ENCODE measurements at regions not wholly inside any gene's neighbourhood (a gene's known extent, or its start where the extent isn't known, plus 50 kb on each side); places are given as distances from the start of the nearest gene placed in this dataset.

DNA sequence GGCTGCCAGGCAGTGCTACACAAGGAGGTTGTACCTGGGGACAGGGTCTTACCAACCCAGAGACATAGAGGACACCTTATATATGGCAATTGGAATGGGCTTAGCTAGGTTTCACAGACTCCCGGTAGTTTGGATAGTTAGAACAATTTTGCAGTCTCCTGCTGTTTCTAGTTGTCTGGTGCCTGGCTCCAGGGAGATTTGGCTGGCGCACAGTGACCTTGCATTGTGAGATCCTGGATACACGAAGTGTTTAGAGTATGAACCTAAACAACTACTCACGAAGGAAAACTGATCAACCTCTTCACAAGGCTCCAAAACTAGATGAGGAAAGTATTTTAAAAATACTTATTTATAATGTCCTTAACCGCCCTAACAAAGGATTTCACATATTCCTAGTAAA is 614.7 kb downstream of the FAM181B start:
- Histone ChIP-seq H3K9me3 (ENCODE audit: control insufficient read depth, insufficient read depth, low read depth, low read length) (peaks cover 9% of the 10 kb centered on the region; the same call in 1 of the 2 replicates), H3K27me3 (ENCODE audit: control insufficient read depth, insufficient read depth, low read length) (no peaks in the 10 kb centered on the region), H3K36me3 (ENCODE audit: control insufficient read depth, insufficient read depth, low read length) (no peaks in the 10 kb centered on the region), H3K27ac (ENCODE audit: low read length) (no peak overlapping the region), H3K4me1 (ENCODE audit: control insufficient read depth, insufficient read depth, low read length) (no peaks in the 10 kb centered on the region), H3K4me3 (ENCODE audit: low read depth in 2 of 2, low read length in 2 of 2) (no peak overlapping the region)
- intact Hi-C loops (cut with micrococcal nuclease; ENCODE audit: unreplicated experiment) (no loop called here), in situ Hi-C loops (cut with HindIII; ENCODE audit: low pct_unique_long_range_greater_than_20kb, low sequenced_read_pairs) (no loop called here)
- no TSS peak for BruUV-seq (replicated peaks)
- no peak for ATAC-seq
- TF ChIP-seq TCF7L2 (IDR thresholded peaks at IDR 0.05; ENCODE audit: low read depth, low read length) = no peak
- TF ChIP-seq POLR2AphosphoS5 (IDR thresholded peaks at IDR 0.05; ENCODE audit: low read depth, low read length) = no peak
- no peak for TF ChIP-seq SIN3A (IDR thresholded peaks at IDR 0.05; ENCODE audit: borderline replicate concordance, insufficient read depth, low read depth, low read length)
- TF ChIP-seq, protein P1, sequence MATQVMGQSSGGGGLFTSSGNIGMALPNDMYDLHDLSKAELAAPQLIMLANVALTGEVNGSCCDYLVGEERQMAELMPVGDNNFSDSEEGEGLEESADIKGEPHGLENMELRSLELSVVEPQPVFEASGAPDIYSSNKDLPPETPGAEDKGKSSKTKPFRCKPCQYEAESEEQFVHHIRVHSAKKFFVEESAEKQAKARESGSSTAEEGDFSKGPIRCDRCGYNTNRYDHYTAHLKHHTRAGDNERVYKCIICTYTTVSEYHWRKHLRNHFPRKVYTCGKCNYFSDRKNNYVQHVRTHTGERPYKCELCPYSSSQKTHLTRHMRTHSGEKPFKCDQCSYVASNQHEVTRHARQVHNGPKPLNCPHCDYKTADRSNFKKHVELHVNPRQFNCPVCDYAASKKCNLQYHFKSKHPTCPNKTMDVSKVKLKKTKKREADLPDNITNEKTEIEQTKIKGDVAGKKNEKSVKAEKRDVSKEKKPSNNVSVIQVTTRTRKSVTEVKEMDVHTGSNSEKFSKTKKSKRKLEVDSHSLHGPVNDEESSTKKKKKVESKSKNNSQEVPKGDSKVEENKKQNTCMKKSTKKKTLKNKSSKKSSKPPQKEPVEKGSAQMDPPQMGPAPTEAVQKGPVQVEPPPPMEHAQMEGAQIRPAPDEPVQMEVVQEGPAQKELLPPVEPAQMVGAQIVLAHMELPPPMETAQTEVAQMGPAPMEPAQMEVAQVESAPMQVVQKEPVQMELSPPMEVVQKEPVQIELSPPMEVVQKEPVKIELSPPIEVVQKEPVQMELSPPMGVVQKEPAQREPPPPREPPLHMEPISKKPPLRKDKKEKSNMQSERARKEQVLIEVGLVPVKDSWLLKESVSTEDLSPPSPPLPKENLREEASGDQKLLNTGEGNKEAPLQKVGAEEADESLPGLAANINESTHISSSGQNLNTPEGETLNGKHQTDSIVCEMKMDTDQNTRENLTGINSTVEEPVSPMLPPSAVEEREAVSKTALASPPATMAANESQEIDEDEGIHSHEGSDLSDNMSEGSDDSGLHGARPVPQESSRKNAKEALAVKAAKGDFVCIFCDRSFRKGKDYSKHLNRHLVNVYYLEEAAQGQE (IDR thresholded peaks at IDR 0.05; ENCODE audit: insufficient read depth in 1 of 2, low read depth in 2 of 2, low read length in 1 of 2) = no peak
- TF ChIP-seq, protein P2, sequence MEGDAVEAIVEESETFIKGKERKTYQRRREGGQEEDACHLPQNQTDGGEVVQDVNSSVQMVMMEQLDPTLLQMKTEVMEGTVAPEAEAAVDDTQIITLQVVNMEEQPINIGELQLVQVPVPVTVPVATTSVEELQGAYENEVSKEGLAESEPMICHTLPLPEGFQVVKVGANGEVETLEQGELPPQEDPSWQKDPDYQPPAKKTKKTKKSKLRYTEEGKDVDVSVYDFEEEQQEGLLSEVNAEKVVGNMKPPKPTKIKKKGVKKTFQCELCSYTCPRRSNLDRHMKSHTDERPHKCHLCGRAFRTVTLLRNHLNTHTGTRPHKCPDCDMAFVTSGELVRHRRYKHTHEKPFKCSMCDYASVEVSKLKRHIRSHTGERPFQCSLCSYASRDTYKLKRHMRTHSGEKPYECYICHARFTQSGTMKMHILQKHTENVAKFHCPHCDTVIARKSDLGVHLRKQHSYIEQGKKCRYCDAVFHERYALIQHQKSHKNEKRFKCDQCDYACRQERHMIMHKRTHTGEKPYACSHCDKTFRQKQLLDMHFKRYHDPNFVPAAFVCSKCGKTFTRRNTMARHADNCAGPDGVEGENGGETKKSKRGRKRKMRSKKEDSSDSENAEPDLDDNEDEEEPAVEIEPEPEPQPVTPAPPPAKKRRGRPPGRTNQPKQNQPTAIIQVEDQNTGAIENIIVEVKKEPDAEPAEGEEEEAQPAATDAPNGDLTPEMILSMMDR (IDR thresholded peaks at IDR 0.05) = no peak
- CTCF ChIA-PET = no interaction called here
- DNase-seq (ENCODE audit: low read depth, low spot score) = no peak
- POLR2A ChIA-PET = no interaction called here

DNA sequence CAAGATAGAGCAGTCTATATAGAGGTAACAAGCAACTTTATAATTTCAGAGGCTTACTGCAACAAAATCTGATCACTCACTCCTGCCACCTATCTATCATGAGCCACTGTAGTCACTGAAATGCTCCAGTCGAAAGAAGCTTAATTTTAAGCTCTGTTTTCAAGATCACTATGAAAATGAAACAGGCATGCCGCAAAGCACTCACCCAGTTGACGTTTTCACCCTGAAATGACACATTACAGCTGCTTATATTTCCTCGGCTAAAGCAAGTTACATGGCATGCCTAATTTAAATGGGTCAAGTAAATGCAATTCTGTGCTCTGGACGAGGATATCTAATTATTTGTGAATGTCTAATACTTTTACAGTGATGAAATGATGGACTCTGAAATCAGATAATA is 616.3 kb downstream of the FAM181B start:
- no TSS peak for BruUV-seq (replicated peaks)
- CTCF ChIA-PET = no interaction called here

More for the DNA sequence above, 616.3 kb downstream of the FAM181B start:
- ATAC-seq = no peak
- Histone ChIP-seq H3K36me3 (ENCODE audit: control insufficient read depth, insufficient read depth, low read length) (no peaks in the 10 kb centered on the region), H3K9me3 (ENCODE audit: control insufficient read depth, insufficient read depth, low read depth, low read length) (peaks cover 9% of the 10 kb centered on the region; the same call in 1 of the 2 replicates), H3K4me1 (ENCODE audit: control insufficient read depth, insufficient read depth, low read length) (no peaks in the 10 kb centered on the region), H3K27ac (ENCODE audit: low read length) (no peak overlapping the region), H3K27me3 (ENCODE audit: control insufficient read depth, insufficient read depth, low read length) (no peaks in the 10 kb centered on the region), H3K4me3 (ENCODE audit: low read depth in 2 of 2, low read length in 2 of 2) (no peak overlapping the region)
- TF ChIP-seq TCF7L2 (IDR thresholded peaks at IDR 0.05; ENCODE audit: low read depth, low read length) = no peak
- no peak for TF ChIP-seq SIN3A (IDR thresholded peaks at IDR 0.05; ENCODE audit: borderline replicate concordance, insufficient read depth, low read depth, low read length)
- TF ChIP-seq, protein P2 (IDR thresholded peaks at IDR 0.05) = no peak
- TF ChIP-seq, protein P1 (IDR thresholded peaks at IDR 0.05; ENCODE audit: insufficient read depth in 1 of 2, low read depth in 2 of 2, low read length in 1 of 2) = no peak
- TF ChIP-seq POLR2AphosphoS5 (IDR thresholded peaks at IDR 0.05; ENCODE audit: low read depth, low read length) = no peak
- intact Hi-C loops (cut with micrococcal nuclease; ENCODE audit: unreplicated experiment) = no loop called here
- in situ Hi-C loops (cut with HindIII; ENCODE audit: low pct_unique_long_range_greater_than_20kb, low sequenced_read_pairs) = no loop called here
- POLR2A ChIA-PET = no interaction called here
- DNase-seq (ENCODE audit: low read depth, low spot score) = no peak

Data from Panc1 (cell line).